RWPE1 (cell line): ENCODE measurements at regions not wholly inside any gene's neighbourhood (a gene's known extent, or its start where the extent isn't known, plus 50 kb on each side); places are given as distances from the start of the nearest gene placed in this dataset.

Experiments
- CTCF ChIA-PET: fragments of 350-600 bp; sonication (Branson Sonifier 250); formaldehyde crosslinking; extraction: SDS; loops from one replicate; lab custom pipeline; 2021; lab: Yijun Ruan, JAX
- POLR2A ChIA-PET: fragments of 400-600 bp; formaldehyde crosslinking; extraction: SDS; loops from one replicate; lab custom pipeline; 2020; ENCODE audit warnings: antibody characterized with exemption; ENCODE audit not compliant: low non-redundant PET; lab: Yijun Ruan, JAX
- DNase-seq: peaks from one replicate; pipeline ENCODE4 v3.0.0; 2012; ENCODE audit warnings: low spot score
- H3K27ac ChIP-seq: fragments of 450-650 bp; 2 replicates; pipeline ENCODE4 v1.5.1; 2017
- CTCF ChIP-seq: fragments of 450-650 bp; conservative IDR thresholded peaks from 2 replicates; pipeline ENCODE4 v1.5.1; 2017; ENCODE audit warnings: low read depth, mild to moderate bottlenecking

- DNase-seq = no peak
Observed at GRCh38 chr6:56363796-56364430, 116.5 kb upstream of the COL21A1 start.

GRCh38 chr6:56361812-56362211 is 114.4 kb upstream of the COL21A1 start:
- CTCF ChIA-PET = interaction anchor here (0.5 to 1.6 kb wide), 4 partner anchors 47 to 235 kb away, joined by 3 to 7 read pairs (median 4); no protein-coding TSS in a partner anchor
- no peak for DNase-seq
- POLR2A ChIA-PET = no interaction called here
- no peak for TF ChIP-seq CTCF
- no peak overlapping the region for H3K27ac ChIP-seq

More at GRCh38 chr6:56363796-56364430, 116.5 kb upstream of the COL21A1 start:
- ChIA-PET POLR2A (no interaction called here), CTCF (interaction anchor here (1.3 kb wide), 1 partner anchor 229 kb away, joined by 6 read pairs; no protein-coding TSS in a partner anchor)
- H3K27ac ChIP-seq = no peak overlapping the region
- TF ChIP-seq CTCF = no peak

- peak; percentile 80 for TF ChIP-seq CTCF
- ChIA-PET POLR2A (no interaction called here), CTCF (interaction anchor here (2.5 kb wide), 1 partner anchor 236 kb away, joined by 10 read pairs; no protein-coding TSS in a partner anchor)
- no peak overlapping the region for H3K27ac ChIP-seq
- peak; percentile 78 for DNase-seq
Observed at GRCh38 chr6:56359201-56359899, 112.0 kb upstream of the COL21A1 start.

DNA sequence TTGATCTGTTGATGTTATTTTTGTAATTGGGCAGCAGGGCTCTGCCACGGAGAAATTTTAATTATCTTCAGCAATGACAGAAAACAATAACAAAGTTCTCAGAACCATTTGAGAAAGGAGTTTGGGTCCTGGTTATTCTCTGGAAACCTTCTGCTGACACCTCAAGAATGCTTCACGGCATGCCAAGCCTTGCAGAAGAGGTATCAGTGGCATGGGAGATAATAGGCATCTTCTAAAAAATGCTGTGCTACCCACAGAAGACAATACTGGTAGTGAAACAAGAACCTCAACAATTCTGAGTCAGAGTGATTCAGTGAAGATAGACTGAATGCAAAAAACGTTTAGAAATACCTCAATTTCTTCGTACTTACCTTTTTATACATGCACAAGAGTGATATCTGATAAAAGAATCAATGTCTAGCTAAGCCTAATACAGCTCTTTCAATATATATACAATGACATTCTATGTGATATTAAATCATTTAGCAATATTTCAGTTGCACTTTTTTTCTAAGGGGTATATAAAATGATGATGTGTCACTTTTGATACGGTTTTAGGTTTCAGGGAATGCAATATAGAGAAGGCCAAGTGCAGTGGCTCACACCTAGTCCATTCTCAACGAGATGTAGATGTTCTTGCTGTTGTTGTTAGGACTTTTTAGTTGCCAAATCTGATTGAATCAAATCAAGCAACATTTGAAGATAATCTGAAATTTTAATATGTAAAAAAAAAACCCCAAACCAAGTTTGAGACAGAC is 110.4 kb upstream of the COL21A1 start:
- DNase-seq = no peak
- no peak overlapping the region for H3K27ac ChIP-seq
- CTCF ChIA-PET = interaction anchor here (0.7 to 2.5 kb wide), 4 partner anchors 156 to 547 kb away, joined by 3 to 10 read pairs (median 4); no protein-coding TSS in a partner anchor
- POLR2A ChIA-PET = no interaction called here
- TF ChIP-seq CTCF = no peak

- CTCF ChIA-PET = no interaction called here
- TF ChIP-seq CTCF = no peak
- no peak overlapping the region for H3K27ac ChIP-seq
- DNase-seq = no peak
- POLR2A ChIA-PET = no interaction called here
Observed at GRCh38 chr6:56356426-56356825, 109.0 kb upstream of the COL21A1 start.

- H3K27ac ChIP-seq = no peak overlapping the region
- POLR2A ChIA-PET = no interaction called here
- DNase-seq = no peak
- no peak for TF ChIP-seq CTCF
- CTCF ChIA-PET = interaction anchor here (0.7 kb wide), 1 partner anchor 583 kb away, joined by 3 read pairs; no protein-coding TSS in a partner anchor
Observed at GRCh38 chr6:56353860-56354259, 106.5 kb upstream of the COL21A1 start.
